Astrocyte of the hippocampus (primary cell): ENCODE measurements at regions not wholly inside any gene's neighbourhood (a gene's known extent, or its start where the extent isn't known, plus 50 kb on each side); places are given as distances from the start of the nearest gene placed in this dataset.
"Not testable (repeated sequence)": the region's sequence is repeated elsewhere in the genome, so short reads cannot be mapped to it uniquely, and the experiment has no call there.

ENCODE experiments used
- DNase-seq: peaks from one replicate; pipeline ENCODE4 v3.0.0; 2011; ENCODE audit warnings: low read depth, low spot score

GRCh38 chr10:57562211-57562610, 705.5 kb downstream of the IPMK start:
- no peak for DNase-seq

- DNase-seq = not testable (repeated sequence)
Observed at GRCh38 chr10:57551774-57552173, 715.9 kb downstream of the IPMK start.

GRCh38 chr10:57535306-57535705, 732.4 kb downstream of the IPMK start:
- no peak for DNase-seq

- no peak for DNase-seq
Observed at GRCh38 chr10:57513637-57514036, 754.1 kb downstream of the IPMK start.

GRCh38 chr10:57507788-57508187, 759.9 kb downstream of the IPMK start:
- no peak for DNase-seq

- no peak for DNase-seq
Observed at GRCh38 chr10:57506414-57507094, 761.1 kb downstream of the IPMK start.

- no peak for DNase-seq
Observed at GRCh38 chr10:57494486-57494885, 773.2 kb downstream of the IPMK start.

- DNase-seq = no peak
Observed at GRCh38 chr10:57482259-57482658, 785.4 kb downstream of the IPMK start.

GRCh38 chr10:57472823-57473619, 794.7 kb downstream of the IPMK start:
- DNase-seq = no peak

GRCh38 chr10:57468894-57469432, 798.7 kb downstream of the IPMK start:
- no peak for DNase-seq

- DNase-seq = no peak
Observed at GRCh38 chr10:57465155-57465554, 802.5 kb downstream of the IPMK start.

- DNase-seq = no peak
Observed at GRCh38 chr10:57460540-57460939, 807.2 kb downstream of the IPMK start.

- no peak for DNase-seq
Observed at GRCh38 chr10:57457972-57458512, 809.7 kb downstream of the IPMK start.

GRCh38 chr10:57430376-57430775, 837.3 kb downstream of the IPMK start:
- no peak for DNase-seq

GRCh38 chr10:57420881-57421280, 846.8 kb downstream of the IPMK start:
- no peak for DNase-seq

GRCh38 chr10:57418476-57418875, 849.2 kb downstream of the IPMK start:
- no peak for DNase-seq

GRCh38 chr10:57395923-57396322, 871.8 kb downstream of the IPMK start:
- DNase-seq = peak; percentile 6

GRCh38 chr10:57367412-57367811, 900.3 kb downstream of the IPMK start:
- DNase-seq = no peak

- no peak for DNase-seq
Observed at GRCh38 chr10:57362811-57363210, 904.9 kb downstream of the IPMK start.

- DNase-seq = no peak
Observed at GRCh38 chr10:57353403-57354003, 914.2 kb downstream of the IPMK start.

GRCh38 chr10:57351076-57351475, 916.6 kb downstream of the IPMK start:
- no peak for DNase-seq

- DNase-seq = no peak
Observed at GRCh38 chr10:57341294-57341693, 926.4 kb downstream of the IPMK start.
